Panc1 (cell line): ENCODE measurements at regions not wholly inside any gene's neighbourhood (a gene's known extent, or its start where the extent isn't known, plus 50 kb on each side); places are given as distances from the start of the nearest gene placed in this dataset.
"Not testable (repeated sequence)": the region's sequence is repeated elsewhere in the genome, so short reads cannot be mapped to it uniquely, and the experiment has no call there.

Experiments used
- CTCF ChIP-seq: fragments of 450-650 bp; IDR thresholded peaks from 2 replicates; pipeline ENCODE4 v1.5.1; 2017; ENCODE audit warnings: mild to moderate bottlenecking
- POLR2AphosphoS5 ChIP-seq: IDR thresholded peaks from 2 replicates; pipeline ENCODE4 v1.6.1; 2012; ENCODE audit warnings: mild to moderate bottlenecking, low read depth, low read length, moderate library complexity

- TF ChIP-seq CTCF, POLR2AphosphoS5: not testable (repeated sequence)
These were observed 55.4 kb upstream of the IGFBP5 start for GRCh38 chr2:216750750-216751149.
